ENCODE measurements at regions not wholly inside any gene's neighbourhood (a gene's known extent, or its start where the extent isn't known, plus 50 kb on each side); places are given as distances from the start of the nearest gene placed in this dataset.

- H3K4me1 ChIP-seq = no peaks in the 10 kb centered on the region
- no peaks in the 10 kb centered on the region for H3K36me3 ChIP-seq
- no peaks in the 10 kb centered on the region for H3K9me3 ChIP-seq
- no peak overlapping the region for H3K4me3 ChIP-seq
- WGBS, 2 donors = 60 to 71% methylated on average over 2 of the region's 2 CpGs
- TF ChIP-seq CTCF (IDR thresholded peaks at IDR 0.05) = no peak
- TF ChIP-seq POLR2A (IDR thresholded peaks at IDR 0.05) = no peak
- intact Hi-C loops (cut with DNase I) = no loop called here
- no peak for DNase-seq
- H3K27ac ChIP-seq = no peak overlapping the region
- H3K27me3 ChIP-seq = peaks cover 0 to 14% (median 0%) of the 10 kb centered on the region in 4 donors
Observed at GRCh38 chr22:22105364-22105763, 122.8 kb upstream of the TOP3B start.

- intact Hi-C loops (cut with DNase I) = no loop called here
- Histone ChIP-seq H3K4me3 (no peak overlapping the region), H3K4me1 (no peaks in the 10 kb centered on the region), H3K9me3 (no peaks in the 10 kb centered on the region), H3K27ac (no peak overlapping the region), H3K27me3 (peaks cover 0 to 31% (median 0%) of the 10 kb centered on the region in 4 donors), H3K36me3 (no peaks in the 10 kb centered on the region)
- 61 to 63% methylated on average over 6 to 8 of the region's 8 CpGs for WGBS, 2 donors
- TF ChIP-seq POLR2A (IDR thresholded peaks at IDR 0.05) (no peak), CTCF (IDR thresholded peaks at IDR 0.05) (peak in 4 of 6 experiments; percentile 5 to 53 (median 14))
- DNase-seq = no peak
Observed at GRCh38 chr22:22103078-22103875, 120.7 kb upstream of the TOP3B start.

- Histone ChIP-seq H3K9me3 (no peaks in the 10 kb centered on the region), H3K4me1 (no peaks in the 10 kb centered on the region), H3K36me3 (no peaks in the 10 kb centered on the region), H3K27me3 (peaks cover 0 to 51% (median 0%) of the 10 kb centered on the region in 4 donors), H3K4me3 (no peak overlapping the region), H3K27ac (no peak overlapping the region)
- 63 to 69% methylated on average over 11 of the region's 11 CpGs for WGBS, 2 donors
- TF ChIP-seq CTCF (IDR thresholded peaks at IDR 0.05) = no peak
- intact Hi-C loops (cut with DNase I) = no loop called here
- no peak for DNase-seq
Observed at GRCh38 chr22:22099833-22100812, 117.5 kb upstream of the TOP3B start.

- no peak for DNase-seq
- intact Hi-C loops (cut with DNase I) = no loop called here
- Histone ChIP-seq H3K4me1 (no peaks in the 10 kb centered on the region), H3K36me3 (no peaks in the 10 kb centered on the region), H3K9me3 (no peaks in the 10 kb centered on the region), H3K27ac (no peak overlapping the region), H3K4me3 (no peak overlapping the region), H3K27me3 (peaks cover 0 to 61% (median 0%) of the 10 kb centered on the region in 4 donors)
- WGBS, 2 donors = 40 to 42% methylated on average over 5 of the region's 5 CpGs
- TF ChIP-seq CTCF (IDR thresholded peaks at IDR 0.05) (no peak), POLR2A (IDR thresholded peaks at IDR 0.05) (no peak)
Observed at GRCh38 chr22:22099194-22099486, 116.6 kb upstream of the TOP3B start.
